Endodermal cell (in vitro differentiated cells): ENCODE measurements at regions not wholly inside any gene's neighbourhood (a gene's known extent, or its start where the extent isn't known, plus 50 kb on each side); places are given as distances from the start of the nearest gene placed in this dataset.

ENCODE experiments used
- DNase-seq: peaks from one replicate; pipeline ENCODE4 v3.0.0-alpha.2; 2017
- H3K27ac ChIP-seq: 2 replicates; pipeline ENCODE4 v1.5.1; 2013; ENCODE audit warnings: mild to moderate bottlenecking, low read depth, low read length, moderate library complexity
- H3K27me3 ChIP-seq: 2 replicates; pipeline ENCODE4 v1.6.1; 2013; ENCODE audit warnings: mild to moderate bottlenecking, low read length, moderate library complexity; ENCODE audit not compliant: insufficient read depth, control insufficient read depth, poor library complexity, severe bottlenecking
- H3K36me3 ChIP-seq: 2 replicates; pipeline ENCODE4 v1.7.0; 2013; ENCODE audit warnings: mild to moderate bottlenecking, low read length, moderate library complexity; ENCODE audit not compliant: control insufficient read depth, insufficient read depth
- H3K4me1 ChIP-seq: one replicate; pipeline ENCODE4 v1.7.0; 2013; ENCODE audit warnings: low read length; ENCODE audit not compliant: control insufficient read depth, insufficient read depth
- H3K4me3 ChIP-seq: 2 replicates; pipeline ENCODE4 v1.5.1; 2013; ENCODE audit warnings: mild to moderate bottlenecking, low read length, moderate library complexity
- H3K9ac ChIP-seq: 2 replicates; pipeline ENCODE4 v1.6.1; 2013; ENCODE audit warnings: mild to moderate bottlenecking, low read length, moderate library complexity; ENCODE audit not compliant: poor library complexity, severe bottlenecking; ENCODE audit errors: extremely low read depth
- H3K9me3 ChIP-seq: 2 replicates; pipeline ENCODE4 v1.6.1; 2013; ENCODE audit warnings: mild to moderate bottlenecking, low read length, moderate library complexity; ENCODE audit not compliant: control insufficient read depth
- H3K27ac Mint-ChIP-seq: 2 replicates; pipeline ENCODE4 v1.8.0; 2020; ENCODE audit warnings: mixed read lengths
- H3K27me3 Mint-ChIP-seq: 2 replicates; pipeline ENCODE4 v1.8.0; 2021; ENCODE audit warnings: mild to moderate bottlenecking, mixed read lengths; ENCODE audit not compliant: insufficient read depth
- H3K36me3 Mint-ChIP-seq: 2 replicates; pipeline ENCODE4 v1.8.0; 2020; ENCODE audit warnings: low read depth, mixed read lengths
- H3K4me1 Mint-ChIP-seq: 2 replicates; pipeline ENCODE4 v1.8.0; 2020; ENCODE audit warnings: mixed read lengths
- H3K4me3 Mint-ChIP-seq: 2 replicates; pipeline ENCODE4 v1.8.0; 2020; ENCODE audit warnings: mild to moderate bottlenecking, moderate library complexity, mixed read lengths
- H3K9me3 Mint-ChIP-seq: 2 replicates; pipeline ENCODE4 v1.8.0; 2020; ENCODE audit warnings: mild to moderate bottlenecking, mixed read lengths
- CTCF ChIP-seq: fragments of 200-600 bp; sonication (generic); conservative IDR thresholded peaks from 2 replicates; pipeline ENCODE4 v1.5.0; 2021; ENCODE audit warnings: antibody characterized with exemption, mild to moderate bottlenecking
- WGBS, 2 experiments: methylation state at CpG; one replicate each; pipeline versions ENCODE4 v1.1.5 to v1.1.7; 2013; ENCODE audit warnings: missing lambda C conversion rate in 2 of 2, mixed read lengths in 1 of 2; ENCODE audit not compliant: insufficient coverage in 1 of 2, insufficient read length in 1 of 2; 5-methylcytosine and 5-hydroxymethylcytosine counted together

GRCh38 chr1:103387898-103388297 lies 137.6 kb upstream of the RNPC3 start:
- H3K9me3 Mint-ChIP-seq = peaks cover 5% of the 10 kb centered on the region
- TF ChIP-seq CTCF = no peak
- H3K27ac ChIP-seq = no peak overlapping the region
- H3K4me3 Mint-ChIP-seq = no peak overlapping the region
- H3K27me3 Mint-ChIP-seq = no peaks in the 10 kb centered on the region
- no peaks in the 10 kb centered on the region for H3K36me3 Mint-ChIP-seq
- H3K27ac Mint-ChIP-seq = no peak overlapping the region
- no peak overlapping the region for H3K9ac ChIP-seq
- H3K4me1 ChIP-seq = no peaks in the 10 kb centered on the region
- H3K9me3 ChIP-seq = no peaks in the 10 kb centered on the region
- no peak for DNase-seq
- H3K36me3 ChIP-seq = no peaks in the 10 kb centered on the region
- 88% methylated on average over 1 of the region's 1 CpG; no CpG with 5 or more reads in 1 of the 2 experiments for WGBS, 2 experiments
- no peak overlapping the region for H3K4me3 ChIP-seq
- no peaks in the 10 kb centered on the region for H3K27me3 ChIP-seq
- no peaks in the 10 kb centered on the region for H3K4me1 Mint-ChIP-seq

DNA sequence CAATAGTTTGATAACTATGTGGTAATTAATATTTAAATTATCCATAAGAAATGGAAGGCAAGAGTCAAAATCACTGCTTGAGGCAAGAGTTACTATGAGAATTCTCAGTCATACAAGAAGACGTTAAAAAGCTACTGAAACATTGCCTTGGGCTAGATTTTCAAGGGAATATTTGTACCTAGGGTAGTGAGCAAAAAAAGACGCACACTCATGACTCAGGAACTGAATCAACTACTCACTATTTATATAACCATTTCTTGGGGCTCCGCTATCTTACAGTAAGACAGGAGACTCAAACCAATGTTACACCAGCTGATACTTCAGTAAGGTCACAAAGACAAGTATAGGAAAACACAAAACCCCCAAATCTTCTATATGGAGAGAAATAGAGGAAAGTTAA lies 151.5 kb upstream of the RNPC3 start:
- no peak overlapping the region for H3K4me3 Mint-ChIP-seq
- H3K4me1 ChIP-seq = no peaks in the 10 kb centered on the region
- H3K9ac ChIP-seq = no peak overlapping the region
- TF ChIP-seq CTCF = no peak
- H3K4me1 Mint-ChIP-seq = no peaks in the 10 kb centered on the region
- WGBS, 2 experiments = 93 to 99% methylated on average over 2 to 3 of the region's 3 CpGs
- H3K27me3 Mint-ChIP-seq = no peaks in the 10 kb centered on the region
- H3K27ac Mint-ChIP-seq = no peak overlapping the region
- no peaks in the 10 kb centered on the region for H3K9me3 ChIP-seq
- no peak overlapping the region for H3K4me3 ChIP-seq
- no peak for DNase-seq
- H3K9me3 Mint-ChIP-seq = peaks cover 16% of the 10 kb centered on the region
- no peaks in the 10 kb centered on the region for H3K36me3 Mint-ChIP-seq
- H3K27ac ChIP-seq = no peak overlapping the region
- no peaks in the 10 kb centered on the region for H3K27me3 ChIP-seq
- H3K36me3 ChIP-seq = no peaks in the 10 kb centered on the region

DNA sequence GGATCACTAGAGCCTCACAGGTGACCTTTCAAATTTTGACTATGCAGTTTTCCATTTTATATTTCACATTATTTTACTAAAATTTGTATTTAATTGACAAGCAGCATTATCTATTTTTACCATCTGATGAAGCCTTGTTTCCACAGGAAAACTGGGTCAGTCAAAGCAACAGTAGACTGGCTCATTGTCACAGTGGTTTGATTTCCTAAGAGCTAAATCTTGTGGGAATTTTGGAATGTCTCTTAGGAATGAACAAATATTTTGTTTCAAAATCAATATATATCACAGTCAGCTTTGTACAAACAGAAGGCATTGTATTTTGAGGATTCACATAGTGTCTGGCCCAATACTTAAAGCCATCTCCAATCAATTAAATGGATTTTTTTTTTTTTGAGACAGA lies 152.6 kb upstream of the RNPC3 start:
- Mint-ChIP-seq H3K36me3 (no peaks in the 10 kb centered on the region), H3K4me1 (no peaks in the 10 kb centered on the region), H3K27me3 (no peaks in the 10 kb centered on the region), H3K4me3 (no peak overlapping the region), H3K27ac (no peak overlapping the region), H3K9me3 (peaks cover 9% of the 10 kb centered on the region)
- Histone ChIP-seq H3K9ac (no peak overlapping the region), H3K4me3 (no peak overlapping the region), H3K9me3 (no peaks in the 10 kb centered on the region), H3K27me3 (no peaks in the 10 kb centered on the region), H3K27ac (no peak overlapping the region), H3K4me1 (no peaks in the 10 kb centered on the region), H3K36me3 (no peaks in the 10 kb centered on the region)
- no peak for TF ChIP-seq CTCF
- no peak for DNase-seq
